VCaP (cell line): ENCODE measurements at regions not wholly inside any gene's neighbourhood (a gene's known extent, or its start where the extent isn't known, plus 50 kb on each side); places are given as distances from the start of the nearest gene placed in this dataset.

ENCODE experiments used
- H3K27ac ChIP-seq: fragments of 450-650 bp; 2 replicates; pipeline ENCODE4 v1.5.1; 2017
- TF ChIP-seq, protein P1 (sequence below): fragments of 450-650 bp; conservative IDR thresholded peaks from 2 replicates; pipeline ENCODE4 v1.5.1; 2017; ENCODE audit warnings: mild to moderate bottlenecking, moderate library complexity

DNA sequence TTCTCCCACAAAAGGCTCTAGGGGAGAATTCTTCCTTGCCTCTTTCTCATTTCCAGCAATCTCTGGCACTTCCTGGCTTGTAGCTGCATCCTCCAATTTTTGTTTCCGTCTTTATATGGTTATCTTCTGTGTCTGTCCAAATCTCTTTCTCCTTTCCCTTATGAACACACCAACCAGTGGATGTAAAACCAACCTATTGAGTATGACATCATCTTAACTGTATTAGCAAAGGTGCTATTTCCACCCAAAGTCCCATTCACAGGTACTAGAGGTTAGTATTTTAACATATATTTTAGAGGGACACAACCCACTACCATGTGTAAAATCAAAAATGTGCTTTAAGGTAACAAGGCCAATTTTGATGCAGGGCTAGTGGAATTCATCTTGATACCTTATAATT lies 129.0 kb downstream of the RAP2A start:
- TF ChIP-seq, protein P1, sequence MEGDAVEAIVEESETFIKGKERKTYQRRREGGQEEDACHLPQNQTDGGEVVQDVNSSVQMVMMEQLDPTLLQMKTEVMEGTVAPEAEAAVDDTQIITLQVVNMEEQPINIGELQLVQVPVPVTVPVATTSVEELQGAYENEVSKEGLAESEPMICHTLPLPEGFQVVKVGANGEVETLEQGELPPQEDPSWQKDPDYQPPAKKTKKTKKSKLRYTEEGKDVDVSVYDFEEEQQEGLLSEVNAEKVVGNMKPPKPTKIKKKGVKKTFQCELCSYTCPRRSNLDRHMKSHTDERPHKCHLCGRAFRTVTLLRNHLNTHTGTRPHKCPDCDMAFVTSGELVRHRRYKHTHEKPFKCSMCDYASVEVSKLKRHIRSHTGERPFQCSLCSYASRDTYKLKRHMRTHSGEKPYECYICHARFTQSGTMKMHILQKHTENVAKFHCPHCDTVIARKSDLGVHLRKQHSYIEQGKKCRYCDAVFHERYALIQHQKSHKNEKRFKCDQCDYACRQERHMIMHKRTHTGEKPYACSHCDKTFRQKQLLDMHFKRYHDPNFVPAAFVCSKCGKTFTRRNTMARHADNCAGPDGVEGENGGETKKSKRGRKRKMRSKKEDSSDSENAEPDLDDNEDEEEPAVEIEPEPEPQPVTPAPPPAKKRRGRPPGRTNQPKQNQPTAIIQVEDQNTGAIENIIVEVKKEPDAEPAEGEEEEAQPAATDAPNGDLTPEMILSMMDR, result no peak
- no peak overlapping the region for H3K27ac ChIP-seq

DNA sequence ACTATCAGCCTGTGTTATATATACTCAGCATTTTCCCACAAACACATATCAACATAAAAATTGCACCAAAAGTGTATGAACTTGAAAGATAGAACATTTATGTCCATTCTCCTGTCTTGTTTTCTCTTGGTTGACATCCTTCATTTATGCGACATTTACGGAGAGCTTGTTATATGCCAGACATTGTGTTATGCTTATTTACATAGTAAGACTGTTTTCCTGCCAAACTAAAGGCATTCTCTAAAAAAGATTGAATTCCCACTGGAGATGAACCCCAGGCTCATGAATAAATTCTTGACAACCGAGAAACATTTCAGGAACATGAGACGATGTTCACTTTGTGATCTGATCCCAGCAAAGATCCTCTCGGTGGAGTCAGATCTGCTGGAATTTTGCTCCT lies 131.0 kb downstream of the RAP2A start:
- TF ChIP-seq, protein P1, result no peak
- no peak overlapping the region for H3K27ac ChIP-seq

DNA sequence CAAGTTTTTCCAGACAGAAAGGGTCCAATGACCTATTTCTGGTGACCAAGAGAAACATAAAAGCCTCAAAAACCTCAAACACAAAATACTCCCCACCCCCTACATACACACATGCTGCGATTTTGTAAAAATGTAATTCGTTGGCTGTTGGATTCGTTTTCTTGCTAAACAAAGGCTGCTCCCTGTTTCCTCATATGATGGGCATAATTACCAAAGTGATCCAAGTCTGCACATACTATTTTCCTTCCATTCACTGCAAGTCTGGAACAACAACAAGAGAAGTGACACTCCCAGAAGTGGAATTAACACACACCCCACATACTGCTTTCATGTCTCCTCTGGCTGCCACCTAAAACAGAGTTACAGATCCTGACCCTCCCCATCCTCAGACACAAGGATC lies 131.9 kb downstream of the RAP2A start:
- H3K27ac ChIP-seq, result no peak overlapping the region
- TF ChIP-seq, protein P1, result no peak

DNA sequence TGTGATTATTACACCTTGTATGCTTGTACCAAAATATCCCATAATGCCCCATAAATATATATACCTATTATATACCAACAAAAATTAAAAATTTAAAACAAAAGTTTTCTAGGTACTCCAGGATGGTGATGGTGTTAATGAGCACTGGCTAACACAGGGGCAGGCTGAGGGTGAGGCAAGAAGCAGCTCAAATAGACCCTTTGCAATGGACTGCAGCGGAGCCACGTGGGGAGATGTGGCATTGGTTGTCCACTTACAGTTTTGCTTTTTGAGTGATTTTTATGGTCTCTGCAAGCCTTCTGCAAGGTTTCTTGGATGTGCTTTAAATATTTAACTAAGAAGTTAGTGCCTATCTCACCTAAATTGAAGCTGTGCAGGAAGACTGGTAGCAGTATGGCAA lies 132.9 kb downstream of the RAP2A start:
- no peak overlapping the region for H3K27ac ChIP-seq
- TF ChIP-seq, protein P1, result no peak

DNA sequence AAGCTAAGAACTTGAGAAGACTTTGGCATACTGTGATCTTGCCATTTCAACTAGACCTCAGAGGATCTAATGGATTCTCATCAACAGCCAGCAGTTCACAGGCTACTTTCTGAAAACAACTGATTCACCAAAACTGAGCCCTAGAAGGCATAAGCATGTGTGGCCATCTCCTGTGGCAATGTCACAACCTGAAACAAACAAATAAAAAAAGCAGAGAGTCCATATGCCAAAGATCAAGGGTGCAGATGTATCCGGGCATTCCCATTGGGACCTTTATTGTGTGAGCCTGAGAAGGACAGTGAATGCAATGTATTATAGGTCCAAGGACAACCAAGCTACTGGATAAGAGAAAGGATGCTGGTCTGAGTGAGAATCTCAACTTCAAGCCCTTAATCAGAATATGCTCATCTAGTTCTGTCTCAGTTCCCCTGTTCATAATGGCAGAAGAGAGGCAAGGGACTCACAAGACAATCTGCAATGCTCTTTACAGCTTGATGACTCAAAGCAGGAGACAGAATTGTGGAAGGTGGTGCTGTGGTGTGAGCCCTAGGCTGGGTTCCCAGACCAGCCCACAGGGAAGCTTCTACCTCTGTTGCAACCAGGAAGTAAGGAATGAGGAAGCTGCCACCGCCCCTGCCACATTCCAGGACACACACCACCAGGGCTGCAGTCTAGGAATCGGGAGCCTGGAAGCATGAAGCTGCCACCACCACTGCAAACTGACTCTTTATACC lies 133.7 kb downstream of the RAP2A start:
- TF ChIP-seq, protein P1, result no peak
- no peak overlapping the region for H3K27ac ChIP-seq

DNA sequence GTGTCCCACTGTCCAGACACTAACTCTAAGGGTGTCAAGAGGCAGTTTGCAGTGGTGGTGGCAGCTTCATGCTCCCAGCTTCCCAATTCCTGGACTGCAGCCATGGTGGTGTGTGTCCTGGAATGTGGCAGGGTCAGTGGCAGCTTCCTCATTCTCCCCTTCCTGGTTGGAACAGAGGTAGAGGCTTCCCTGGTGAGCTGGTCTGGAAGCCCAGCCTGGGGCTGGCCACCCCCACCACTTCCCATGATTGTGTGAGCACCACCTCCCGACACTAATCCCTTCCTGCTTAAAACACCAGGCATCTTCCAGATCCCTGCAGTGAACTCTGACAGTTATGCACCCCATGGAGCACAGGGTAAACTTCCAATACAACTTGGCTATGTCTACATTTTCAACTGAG lies 134.9 kb downstream of the RAP2A start:
- no peak overlapping the region for H3K27ac ChIP-seq
- TF ChIP-seq, protein P1, result no peak

DNA sequence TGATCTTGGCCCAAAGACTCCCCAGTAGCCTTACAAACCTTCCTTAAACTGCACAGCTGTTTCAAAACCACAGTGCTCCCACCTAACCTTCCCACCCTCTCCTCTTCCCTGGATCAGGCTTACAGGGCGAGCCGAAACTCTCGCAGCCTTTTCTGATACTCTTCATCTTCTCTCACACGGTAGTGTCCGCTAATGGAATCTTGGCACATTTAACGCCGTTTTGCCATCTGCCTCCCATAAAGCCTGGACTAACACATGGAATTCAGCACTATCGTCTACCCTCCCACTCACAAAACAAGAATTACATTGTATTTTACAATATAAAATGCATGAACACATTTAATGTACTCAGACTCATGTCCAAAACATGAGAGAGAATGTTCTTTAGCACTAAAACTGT lies 135.9 kb downstream of the RAP2A start:
- TF ChIP-seq, protein P1, result no peak
- H3K27ac ChIP-seq, result no peak overlapping the region
